IPS-20b (cell line): ENCODE measurements at regions not wholly inside any gene's neighbourhood (a gene's known extent, or its start where the extent isn't known, plus 50 kb on each side); places are given as distances from the start of the nearest gene placed in this dataset.

ENCODE experiments used
- H3K27ac ChIP-seq: one replicate; pipeline ENCODE4 v1.5.1; 2013; ENCODE audit warnings: low read length
- H3K27me3 ChIP-seq: 2 replicates; pipeline ENCODE4 v1.6.1; 2013; ENCODE audit warnings: mild to moderate bottlenecking, low read length, inconsistent platforms; ENCODE audit not compliant: insufficient read depth
- H3K36me3 ChIP-seq: 2 replicates; pipeline ENCODE4 v1.6.1; 2013; ENCODE audit warnings: low read depth, mild to moderate bottlenecking, inconsistent platforms, low read length, moderate library complexity; ENCODE audit not compliant: insufficient read depth
- H3K4me1 ChIP-seq: 2 replicates; pipeline ENCODE4 v1.6.1; 2013; ENCODE audit warnings: mild to moderate bottlenecking, control low read depth, inconsistent platforms, low read length, moderate library complexity; ENCODE audit not compliant: insufficient read depth
- H3K4me3 ChIP-seq: 2 replicates; pipeline ENCODE4 v1.5.1; 2013; ENCODE audit warnings: mild to moderate bottlenecking, low read length, inconsistent platforms
- H3K9ac ChIP-seq: 2 replicates; pipeline ENCODE4 v1.6.1; 2013; ENCODE audit warnings: low read depth, mild to moderate bottlenecking, inconsistent platforms, low read length, moderate library complexity
- H3K9me3 ChIP-seq: 2 replicates; pipeline ENCODE4 v1.6.1; 2013; ENCODE audit warnings: mild to moderate bottlenecking, low read depth, low read length, inconsistent platforms; ENCODE audit not compliant: insufficient read depth

GRCh38 chr15:61467823-61468222 is 238.7 kb upstream of the RORA start:
- Histone ChIP-seq H3K9ac (no peak overlapping the region), H3K4me3 (no peak overlapping the region), H3K27me3 (no peaks in the 10 kb centered on the region), H3K36me3 (no peaks in the 10 kb centered on the region), H3K4me1 (no peaks in the 10 kb centered on the region), H3K9me3 (no peaks in the 10 kb centered on the region), H3K27ac (no peak overlapping the region)

GRCh38 chr15:61459785-61460707 is 230.9 kb upstream of the RORA start:
- Histone ChIP-seq H3K9ac (no peak overlapping the region), H3K27ac (no peak overlapping the region), H3K36me3 (no peaks in the 10 kb centered on the region), H3K9me3 (no peaks in the 10 kb centered on the region), H3K27me3 (no peaks in the 10 kb centered on the region), H3K4me3 (no peak overlapping the region), H3K4me1 (no peaks in the 10 kb centered on the region)

- H3K36me3 ChIP-seq = no peaks in the 10 kb centered on the region
- no peaks in the 10 kb centered on the region for H3K27me3 ChIP-seq
- H3K27ac ChIP-seq = no peak overlapping the region
- H3K9ac ChIP-seq = no peak overlapping the region
- no peak overlapping the region for H3K4me3 ChIP-seq
- no peaks in the 10 kb centered on the region for H3K9me3 ChIP-seq
- no peaks in the 10 kb centered on the region for H3K4me1 ChIP-seq
Measured at GRCh38 chr15:61457050-61457733, 228.1 kb upstream of the RORA start.

GRCh38 chr15:61449186-61449702 is 220.1 kb upstream of the RORA start:
- Histone ChIP-seq H3K27ac (no peak overlapping the region), H3K4me3 (no peak overlapping the region), H3K27me3 (no peaks in the 10 kb centered on the region), H3K4me1 (peaks cover 10% of the 10 kb centered on the region), H3K9ac (no peak overlapping the region), H3K9me3 (peaks cover 6% of the 10 kb centered on the region; the same call in 1 of the 2 replicates), H3K36me3 (no peaks in the 10 kb centered on the region)

- no peaks in the 10 kb centered on the region for H3K36me3 ChIP-seq
- H3K27me3 ChIP-seq = no peaks in the 10 kb centered on the region
Measured at GRCh38 chr15:61447981-61448380, 218.9 kb upstream of the RORA start.

GRCh38 chr15:61444585-61444984 is 215.5 kb upstream of the RORA start:
- Histone ChIP-seq H3K9me3 (peaks cover 7% of the 10 kb centered on the region; the same call in 1 of the 2 replicates), H3K27ac (no peak overlapping the region), H3K4me3 (no peak overlapping the region), H3K36me3 (no peaks in the 10 kb centered on the region), H3K27me3 (no peaks in the 10 kb centered on the region), H3K9ac (no peak overlapping the region), H3K4me1 (peaks cover 10% of the 10 kb centered on the region)

More at GRCh38 chr15:61447981-61448380, 218.9 kb upstream of the RORA start:
- Histone ChIP-seq H3K27ac (no peak overlapping the region), H3K4me1 (peaks cover 10% of the 10 kb centered on the region), H3K4me3 (no peak overlapping the region), H3K9ac (no peak overlapping the region), H3K9me3 (peaks cover 7% of the 10 kb centered on the region; the same call in 1 of the 2 replicates)

- Histone ChIP-seq H3K4me3 (no peak overlapping the region), H3K9me3 (peaks cover 7% of the 10 kb centered on the region; the same call in 1 of the 2 replicates), H3K27me3 (no peaks in the 10 kb centered on the region), H3K27ac (no peak overlapping the region), H3K9ac (no peak overlapping the region), H3K4me1 (no peaks in the 10 kb centered on the region), H3K36me3 (no peaks in the 10 kb centered on the region)
Measured at GRCh38 chr15:61442821-61443220, 213.7 kb upstream of the RORA start.

GRCh38 chr15:61441891-61442290 is 212.8 kb upstream of the RORA start:
- no peak overlapping the region for H3K9ac ChIP-seq
- no peak overlapping the region for H3K4me3 ChIP-seq
- no peaks in the 10 kb centered on the region for H3K36me3 ChIP-seq
- no peak overlapping the region for H3K27ac ChIP-seq
- no peaks in the 10 kb centered on the region for H3K4me1 ChIP-seq
- H3K27me3 ChIP-seq = no peaks in the 10 kb centered on the region
- peaks cover 7% of the 10 kb centered on the region; the same call in 1 of the 2 replicates for H3K9me3 ChIP-seq

GRCh38 chr15:61426466-61426865 is 197.4 kb upstream of the RORA start:
- Histone ChIP-seq H3K27me3 (no peaks in the 10 kb centered on the region), H3K27ac (no peak overlapping the region), H3K36me3 (no peaks in the 10 kb centered on the region), H3K9me3 (no peaks in the 10 kb centered on the region), H3K9ac (no peak overlapping the region), H3K4me1 (peaks cover 21% of the 10 kb centered on the region), H3K4me3 (no peak overlapping the region)

- Histone ChIP-seq H3K4me3 (no peak overlapping the region), H3K27ac (no peak overlapping the region), H3K9ac (no peak overlapping the region), H3K4me1 (peaks cover 21% of the 10 kb centered on the region), H3K9me3 (no peaks in the 10 kb centered on the region), H3K27me3 (no peaks in the 10 kb centered on the region), H3K36me3 (no peaks in the 10 kb centered on the region)
Measured at GRCh38 chr15:61425934-61426333, 196.8 kb upstream of the RORA start.

- H3K4me3 ChIP-seq = no peak overlapping the region
- H3K9ac ChIP-seq = no peak overlapping the region
- H3K4me1 ChIP-seq = peaks cover 21% of the 10 kb centered on the region
- no peaks in the 10 kb centered on the region for H3K9me3 ChIP-seq
- H3K27me3 ChIP-seq = no peaks in the 10 kb centered on the region
- H3K27ac ChIP-seq = no peak overlapping the region
- H3K36me3 ChIP-seq = no peaks in the 10 kb centered on the region
Measured at GRCh38 chr15:61422773-61423172, 193.7 kb upstream of the RORA start.
